22Rv1 (cell line): ENCODE measurements at regions not wholly inside any gene's neighbourhood (a gene's known extent, or its start where the extent isn't known, plus 50 kb on each side); places are given as distances from the start of the nearest gene placed in this dataset.

Source experiments
- ZFX ChIP-seq: fragments of 450-650 bp; IDR thresholded peaks from 2 replicates; pipeline ENCODE4 v1.6.1; 2017; ENCODE audit warnings: antibody characterized with exemption, borderline replicate concordance
- TF ChIP-seq, protein P1 (sequence below): fragments of 450-650 bp; IDR thresholded peaks from 2 replicates; pipeline ENCODE4 v1.5.1; 2017; ENCODE audit warnings: mild to moderate bottlenecking

- TF ChIP-seq, protein P1, sequence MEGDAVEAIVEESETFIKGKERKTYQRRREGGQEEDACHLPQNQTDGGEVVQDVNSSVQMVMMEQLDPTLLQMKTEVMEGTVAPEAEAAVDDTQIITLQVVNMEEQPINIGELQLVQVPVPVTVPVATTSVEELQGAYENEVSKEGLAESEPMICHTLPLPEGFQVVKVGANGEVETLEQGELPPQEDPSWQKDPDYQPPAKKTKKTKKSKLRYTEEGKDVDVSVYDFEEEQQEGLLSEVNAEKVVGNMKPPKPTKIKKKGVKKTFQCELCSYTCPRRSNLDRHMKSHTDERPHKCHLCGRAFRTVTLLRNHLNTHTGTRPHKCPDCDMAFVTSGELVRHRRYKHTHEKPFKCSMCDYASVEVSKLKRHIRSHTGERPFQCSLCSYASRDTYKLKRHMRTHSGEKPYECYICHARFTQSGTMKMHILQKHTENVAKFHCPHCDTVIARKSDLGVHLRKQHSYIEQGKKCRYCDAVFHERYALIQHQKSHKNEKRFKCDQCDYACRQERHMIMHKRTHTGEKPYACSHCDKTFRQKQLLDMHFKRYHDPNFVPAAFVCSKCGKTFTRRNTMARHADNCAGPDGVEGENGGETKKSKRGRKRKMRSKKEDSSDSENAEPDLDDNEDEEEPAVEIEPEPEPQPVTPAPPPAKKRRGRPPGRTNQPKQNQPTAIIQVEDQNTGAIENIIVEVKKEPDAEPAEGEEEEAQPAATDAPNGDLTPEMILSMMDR = no peak
- TF ChIP-seq ZFX = no peak
These were observed 145.4 kb upstream of the BTBD3 start for GRCh38 chr20:11772226-11772730.
